H1 (cell line): ENCODE measurements at regions not wholly inside any gene's neighbourhood (a gene's known extent, or its start where the extent isn't known, plus 50 kb on each side); places are given as distances from the start of the nearest gene placed in this dataset.

Experiments used
- CTCF ChIA-PET: fragments of 300-600 bp; sonication (Branson Sonifier 250); formaldehyde crosslinking; loops from one replicate; lab custom pipeline; 2021; ENCODE audit not compliant: partially characterized antibody; lab: Charles Lee
- POLR2A ChIA-PET: fragments of 300-600 bp; sonication (Branson Sonifier 250); formaldehyde crosslinking; loops from one replicate; lab custom pipeline; 2021; ENCODE audit warnings: inconsistent platforms; ENCODE audit not compliant: partially characterized antibody; lab: Charles Lee
- DNase-seq, 2 experiments: peaks; one replicate each; pipeline versions ENCODE4 v3.0.0 to v3.0.0-alpha.2; 2010 to 2022; ENCODE audit warnings: low spot score in 2 of 2, low read depth in 1 of 2, mixed read lengths in 1 of 2
- FAIRE-seq: peaks from 2 replicates; lab custom pipeline; 2011; peaks lifted over from hg19 to GRCh38; lab: Jason Lieb, UNC
- H2AFZ ChIP-seq: 2 replicates; pipeline ENCODE4 v1.8.1; 2012; ENCODE audit warnings: low read length, inconsistent platforms
- H2AK5ac ChIP-seq: 2 replicates; pipeline ENCODE4 v1.6.1; 2013; ENCODE audit warnings: low read depth, low read length
- H2BK120ac ChIP-seq: replicated peaks from 2 replicates; pipeline ENCODE3; 2013; ENCODE audit warnings: low read depth, low read length, inconsistent platforms
- H2BK12ac ChIP-seq: 2 replicates; pipeline ENCODE4 v1.6.1; 2013; ENCODE audit warnings: low read depth, low read length
- H2BK15ac ChIP-seq: 2 replicates; pipeline ENCODE4 v1.6.1; 2013; ENCODE audit warnings: low read length
- H2BK20ac ChIP-seq: 2 replicates; pipeline ENCODE4 v1.6.1; 2013; ENCODE audit warnings: low read length
- H2BK5ac ChIP-seq: 2 replicates; pipeline ENCODE4 v1.6.1; 2013; ENCODE audit warnings: low read depth, low read length
- H3K14ac ChIP-seq: 2 replicates; pipeline ENCODE4 v1.6.1; 2013; ENCODE audit warnings: inconsistent platforms; ENCODE audit not compliant: insufficient read length
- H3K18ac ChIP-seq: 2 replicates; pipeline ENCODE4 v1.6.1; 2013; ENCODE audit warnings: low read length; ENCODE audit errors: extremely low read depth
- H3K23ac ChIP-seq: 2 replicates; pipeline ENCODE4 v1.6.1; 2013; ENCODE audit warnings: inconsistent platforms; ENCODE audit not compliant: insufficient read length
- H3K23me2 ChIP-seq: 2 replicates; pipeline ENCODE4 v1.6.1; 2013; ENCODE audit warnings: low read depth, low read length
- H3K27ac ChIP-seq: 2 replicates; pipeline ENCODE4 v1.6.1; 2011; ENCODE audit warnings: low read depth, low read length, inconsistent platforms
- H3K27me3 ChIP-seq, 4 experiments: replicated peaks in 1 of 4; 1 replicate in 1 of 4; 2 replicates in 3 of 4; pipeline versions ENCODE4 v1.6.1 to v1.8.1; 2011 to 2013; ENCODE audit warnings: low read length in 3 of 4, mild to moderate bottlenecking in 3 of 4, inconsistent platforms in 2 of 4, mixed read lengths in 2 of 4, moderate library complexity in 1 of 4; ENCODE audit not compliant: control insufficient read depth in 3 of 4, insufficient read depth in 3 of 4; ENCODE audit errors: extremely low read depth in 1 of 4
- H3K36me3 ChIP-seq, 4 experiments: 2 replicates each; pipeline versions ENCODE4 v1.6.1 to v1.8.1; 2011 to 2013; ENCODE audit warnings: mild to moderate bottlenecking in 4 of 4, low read length in 3 of 4, moderate library complexity in 2 of 4, control low read depth in 1 of 4, inconsistent platforms in 1 of 4; ENCODE audit not compliant: insufficient read depth in 4 of 4, control insufficient read depth in 2 of 4
- H3K4ac ChIP-seq: replicated peaks from 2 replicates; pipeline ENCODE3; 2013; ENCODE audit warnings: low read length, low read depth, mixed read lengths, inconsistent platforms; ENCODE audit not compliant: insufficient read length
- H3K4me1 ChIP-seq, 4 experiments: replicated peaks in 1 of 4; 1 replicate in 1 of 4; 2 replicates in 3 of 4; pipeline versions ENCODE4 v1.6.1 to v1.8.1; 2011 to 2013; ENCODE audit warnings: low read length in 3 of 4, inconsistent platforms in 2 of 4, mixed read lengths in 1 of 4; ENCODE audit not compliant: insufficient read depth in 4 of 4, control insufficient read depth in 3 of 4
- H3K4me2 ChIP-seq, 2 experiments: 2 replicates each; pipeline versions ENCODE4 v1.6.1 to v1.8.1; 2011 to 2013; ENCODE audit warnings: low read depth in 2 of 2, low read length in 2 of 2, control low read depth in 1 of 2, inconsistent platforms in 1 of 2, mild to moderate bottlenecking in 1 of 2; ENCODE audit not compliant: insufficient read depth in 1 of 2
- H3K4me3 ChIP-seq, 4 experiments: fragments of 200-600, 300-600 bp in 1 of 4; sonication (generic), shearing (Covaris generic), sonication (Bioruptor Twin) in 1 of 4; 2 replicates each; pipeline versions ENCODE4 v1.5.1 to v1.8.1; 2011 to 2016; ENCODE audit warnings: low read length in 4 of 4, low read depth in 3 of 4, control low read depth in 2 of 4, inconsistent platforms in 2 of 4, mild to moderate bottlenecking in 2 of 4, mixed read lengths in 1 of 4, moderate library complexity in 1 of 4; ENCODE audit not compliant: insufficient read depth in 2 of 4; ENCODE audit errors: extremely low read depth in 1 of 4
- H3K56ac ChIP-seq: replicated peaks from 2 replicates; pipeline ENCODE3; 2013; ENCODE audit warnings: low read depth, mild to moderate bottlenecking, mixed read lengths, low read length, inconsistent platforms; ENCODE audit not compliant: insufficient read length
- H3K79me1 ChIP-seq: 2 replicates; pipeline ENCODE4 v1.6.1; 2013; ENCODE audit warnings: low read depth, low read length, control low read depth
- H3K79me2 ChIP-seq, 2 experiments: 2 replicates each; pipeline versions ENCODE4 v1.6.1 to v1.8.1; 2012 to 2013; ENCODE audit warnings: low read length in 2 of 2, mild to moderate bottlenecking in 2 of 2, inconsistent platforms in 1 of 2; ENCODE audit not compliant: insufficient read depth in 2 of 2, control insufficient read depth in 1 of 2
- H3K9ac ChIP-seq, 4 experiments: replicated peaks in 1 of 4; 1 replicate in 1 of 4; 2 replicates in 3 of 4; pipeline versions ENCODE4 v1.6.1 to v1.8.1; 2011 to 2013; ENCODE audit warnings: low read depth in 3 of 4, low read length in 3 of 4, control low read depth in 2 of 4, mild to moderate bottlenecking in 2 of 4, moderate library complexity in 2 of 4, inconsistent platforms in 1 of 4; ENCODE audit errors: extremely low read depth in 1 of 4
- H3K9me3 ChIP-seq, 2 experiments: 2 replicates each; pipeline versions ENCODE4 v1.6.1 to v1.8.1; 2012 to 2013; ENCODE audit warnings: mild to moderate bottlenecking in 2 of 2, moderate library complexity in 2 of 2, control low read depth in 1 of 2, inconsistent platforms in 1 of 2, low read depth in 1 of 2, low read length in 1 of 2, mixed read lengths in 1 of 2; ENCODE audit not compliant: insufficient read depth in 2 of 2
- H4K20me1 ChIP-seq, 2 experiments: replicated peaks in 1 of 2; 2 replicates each; pipeline versions ENCODE3 to v1.8.1; 2011 to 2013; ENCODE audit warnings: inconsistent platforms in 2 of 2, low read length in 2 of 2, mild to moderate bottlenecking in 1 of 2; ENCODE audit not compliant: insufficient read depth in 2 of 2, control insufficient read depth in 1 of 2
- H4K5ac ChIP-seq: 2 replicates; pipeline ENCODE4 v1.6.1; 2013; ENCODE audit warnings: low read length, low read depth, mixed read lengths, inconsistent platforms; ENCODE audit not compliant: insufficient read length
- H4K8ac ChIP-seq: 2 replicates; pipeline ENCODE4 v1.8.0; 2013; ENCODE audit warnings: mild to moderate bottlenecking, moderate library complexity, low read length, inconsistent platforms; ENCODE audit not compliant: insufficient read depth; ENCODE audit errors: extremely low read depth
- H4K91ac ChIP-seq: replicated peaks from 2 replicates; pipeline ENCODE3; 2013; ENCODE audit warnings: low read length, mixed read lengths, inconsistent platforms; ENCODE audit not compliant: insufficient read length
- ASH2L ChIP-seq: fragments of 200-600, 300-600 bp; sonication (generic); IDR thresholded peaks from one replicate; pipeline ENCODE4 v1.7.1; 2017; ENCODE audit warnings: low read length
- BCL11A ChIP-seq, 2 experiments: IDR thresholded peaks; one replicate each; pipeline ENCODE4 v1.6.1; 2011; ENCODE audit warnings: low read depth in 2 of 2, low read length in 2 of 2, mild to moderate bottlenecking in 2 of 2
- BRCA1 ChIP-seq: IDR thresholded peaks from 2 replicates; pipeline ENCODE4 v1.6.1; 2012; ENCODE audit warnings: low read depth, low read length, improper control_type of control experiment
- CREB1 ChIP-seq: IDR thresholded peaks from 2 replicates; pipeline ENCODE4 v1.6.1; 2012; ENCODE audit warnings: inconsistent platforms
- E2F6 ChIP-seq: IDR thresholded peaks from 2 replicates; pipeline ENCODE4 v1.6.1; 2012; ENCODE audit warnings: inconsistent platforms
- FOSL1 ChIP-seq: IDR thresholded peaks from 2 replicates; pipeline ENCODE4 v1.6.1; 2011; ENCODE audit warnings: mild to moderate bottlenecking, low read depth, low read length, moderate library complexity; ENCODE audit not compliant: insufficient read depth
- HDAC6 ChIP-seq: IDR thresholded peaks from one replicate; pipeline ENCODE4 v1.7.1; 2012; ENCODE audit warnings: low read depth, mild to moderate bottlenecking, inconsistent platforms, low read length, moderate library complexity
- JUN ChIP-seq: IDR thresholded peaks from 2 replicates; pipeline ENCODE4 v1.6.1; 2011; ENCODE audit warnings: low read depth, mild to moderate bottlenecking, improper control_type of control experiment, low read length
- JUND ChIP-seq: IDR thresholded peaks from 2 replicates; pipeline ENCODE4 v1.6.1; 2011; ENCODE audit warnings: mild to moderate bottlenecking, improper control_type of control experiment, low read length
- POLR2AphosphoS5 ChIP-seq: IDR thresholded peaks from 2 replicates; pipeline ENCODE4 v1.6.1; 2011; ENCODE audit warnings: low read depth, low read length
- RAD21 ChIP-seq, 2 experiments: IDR thresholded peaks in 1 of 2; conservative IDR thresholded peaks in 1 of 2; 2 replicates each; pipeline ENCODE4 v1.6.1; 2011; ENCODE audit warnings: low read depth in 2 of 2, low read length in 2 of 2, improper control_type of control experiment in 1 of 2, inconsistent platforms in 1 of 2, mild to moderate bottlenecking in 1 of 2, moderate library complexity in 1 of 2
- RBBP5 ChIP-seq: IDR thresholded peaks from 2 replicates; pipeline ENCODE4 v1.7.1; 2012; ENCODE audit warnings: low read depth, mild to moderate bottlenecking, inconsistent platforms, low read length, moderate library complexity, borderline replicate concordance
- RXRA ChIP-seq: IDR thresholded peaks from 2 replicates; pipeline ENCODE4 v1.6.1; 2011; ENCODE audit warnings: low read depth, mild to moderate bottlenecking, low read length, moderate library complexity; ENCODE audit not compliant: insufficient read depth
- SP2 ChIP-seq: IDR thresholded peaks from 2 replicates; pipeline ENCODE4 v1.6.1; 2012; ENCODE audit warnings: mild to moderate bottlenecking, low read length, inconsistent platforms
- SUZ12 ChIP-seq: fragments of 200-600 bp; sonication (generic); IDR thresholded peaks from 2 replicates; pipeline ENCODE4 v1.6.1; 2012; ENCODE audit warnings: mild to moderate bottlenecking, inconsistent platforms, low read length, moderate library complexity, mixed read lengths
- TAF1 ChIP-seq: IDR thresholded peaks from 2 replicates; pipeline ENCODE4 v1.6.1; 2011; ENCODE audit warnings: mild to moderate bottlenecking, low read depth, low read length
- WGBS, 2 experiments: shearing (Covaris generic) in 1 of 2; methylation state at CpG; one replicate each; pipeline versions ENCODE4 v1.1.6 to v1.1.7; 2013 to 2015; ENCODE audit warnings: low lambda C conversion rate in 2 of 2, mixed read lengths in 2 of 2, inconsistent platforms in 1 of 2, low coverage in 1 of 2, missing lambda C conversion rate in 1 of 2; ENCODE audit not compliant: insufficient replicate concordance in 2 of 2, insufficient coverage in 1 of 2, insufficient read length in 1 of 2; ENCODE audit errors: extremely low coverage in 1 of 2, missing lambda C conversion rate in 1 of 2; 5-methylcytosine and 5-hydroxymethylcytosine counted together

DNA sequence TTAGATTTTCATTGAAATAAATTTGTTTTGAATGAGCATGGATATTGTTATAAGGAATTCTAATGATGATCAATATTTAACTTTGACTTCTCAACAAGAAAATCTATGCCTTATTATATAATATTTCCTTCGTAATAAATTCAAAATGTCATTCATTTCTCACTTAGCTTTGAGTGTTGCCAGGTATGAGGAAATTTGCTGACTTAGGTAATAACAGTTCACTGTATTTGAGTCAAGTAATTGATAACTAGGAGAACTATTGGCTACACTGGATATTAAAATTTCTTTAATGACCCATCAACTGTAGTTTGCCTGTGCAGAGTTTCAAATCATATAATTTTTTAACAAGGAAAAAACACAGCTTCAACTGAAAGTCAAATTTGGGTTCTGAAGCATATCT is 746.6 kb downstream of the SLITRK5 start:
- DNase-seq = no peak
- no peak overlapping the region for H3K4me3 ChIP-seq
- H4K5ac ChIP-seq = no peak overlapping the region
- H2BK15ac ChIP-seq = no peak overlapping the region
- POLR2A ChIA-PET = no interaction called here
- no peaks in the 10 kb centered on the region for H3K36me3 ChIP-seq
- H3K4me1 ChIP-seq = peaks cover 0 to 3% (median 0%) of the 10 kb centered on the region in 4 experiments; a peak in 1 of 7 replicates
- no peak for FAIRE-seq
- 89% methylated on average over 1 of the region's 1 CpG; no CpG with 5 or more reads in 1 of the 2 experiments for WGBS, 2 experiments
- no peak overlapping the region for H3K56ac ChIP-seq
- no peaks in the 10 kb centered on the region for H3K79me1 ChIP-seq
- H4K8ac ChIP-seq = no peak overlapping the region
- no peaks in the 10 kb centered on the region for H3K23me2 ChIP-seq
- H2BK12ac ChIP-seq = no peak overlapping the region
- no peak overlapping the region for H3K4me2 ChIP-seq
- no peak overlapping the region for H2BK20ac ChIP-seq
- no peak overlapping the region for H3K27ac ChIP-seq
- H2AK5ac ChIP-seq = no peak overlapping the region
- H4K91ac ChIP-seq = no peak overlapping the region
- no peak overlapping the region for H3K23ac ChIP-seq
- no peak overlapping the region for H3K4ac ChIP-seq
- H3K79me2 ChIP-seq = no peaks in the 10 kb centered on the region
- H2BK5ac ChIP-seq = no peak overlapping the region
- no peak overlapping the region for H3K9ac ChIP-seq
- H3K18ac ChIP-seq = no peak overlapping the region
- H3K14ac ChIP-seq = no peak overlapping the region
- no peak overlapping the region for H2BK120ac ChIP-seq
- no peaks in the 10 kb centered on the region for H3K27me3 ChIP-seq
- no peaks in the 10 kb centered on the region; a peak in 1 of 4 replicates for H3K9me3 ChIP-seq
- H4K20me1 ChIP-seq = no peaks in the 10 kb centered on the region
- CTCF ChIA-PET = no interaction called here
- no peak overlapping the region for H2AFZ ChIP-seq
- TF ChIP-seq CREB1 = no peak
- TF ChIP-seq SP2 = no peak
- TF ChIP-seq HDAC6 = no peak
- TF ChIP-seq SUZ12 = no peak
- no peak for TF ChIP-seq BCL11A (IDR thresholded peaks at IDR 0.05; ENCODE audit: low read depth in 2 of 2, low read length in 2 of 2)
- TF ChIP-seq TAF1 = no peak
- TF ChIP-seq E2F6 = no peak
- TF ChIP-seq RAD21 (IDR thresholded peaks at IDR 0.05 in 1 of 2, conservative IDR thresholded peaks at IDR 0.05 in 1 of 2; ENCODE audit: low read depth in 2 of 2, low read length in 2 of 2) = no peak
- no peak for TF ChIP-seq POLR2AphosphoS5
- no peak for TF ChIP-seq JUND
- TF ChIP-seq BRCA1 = no peak
- TF ChIP-seq JUN = no peak
- no peak for TF ChIP-seq RBBP5
- no peak for TF ChIP-seq ASH2L
- no peak for TF ChIP-seq RXRA
- TF ChIP-seq FOSL1 = no peak
